Panc1 (cell line): ENCODE measurements at regions not wholly inside any gene's neighbourhood (a gene's known extent, or its start where the extent isn't known, plus 50 kb on each side); places are given as distances from the start of the nearest gene placed in this dataset.

ENCODE experiments used
- ATAC-seq: fragments of 200-7000 bp; cut with Tn5 transposase; 2 replicates; pipeline ENCODE4 v1.9.1; 2020; ENCODE audit warnings: mild to moderate bottlenecking, moderate library complexity
- BruUV-seq: library from RNA; stranded (reverse); fragments of 400-500 nt; replicated peaks from 2 replicates; lab custom pipeline; 2021; lab: Mats Ljungman, UMichigan
- CTCF ChIA-PET: fragments of 300-600 bp; sonication (Branson Sonifier 250); formaldehyde crosslinking; loops from one replicate; lab custom pipeline; 2022; ENCODE audit warnings: antibody characterized with exemption; lab: Charles Lee
- POLR2A ChIA-PET: fragments of 300-600 bp; sonication (Branson Sonifier 250); formaldehyde crosslinking; loops from one replicate; lab custom pipeline; 2022; ENCODE audit warnings: antibody characterized with exemption; lab: Charles Lee
- DNase-seq: peaks from one replicate; pipeline ENCODE4 v3.0.0-alpha.2; 2010; ENCODE audit warnings: low read depth, low spot score
- H3K27ac ChIP-seq: 2 replicates; pipeline ENCODE4 v1.5.1; 2011; ENCODE audit warnings: mild to moderate bottlenecking, low read length, inconsistent platforms
- H3K27me3 ChIP-seq: fragments of 200-500 bp; sonication (Bioruptor generic); 2 replicates; pipeline ENCODE4 v1.6.0; 2014; ENCODE audit warnings: low read length, inconsistent platforms; ENCODE audit not compliant: control insufficient read depth, insufficient read depth
- H3K36me3 ChIP-seq: fragments of 200-500 bp; sonication (Bioruptor generic); 2 replicates; pipeline ENCODE4 v1.5.1; 2014; ENCODE audit warnings: inconsistent platforms, mild to moderate bottlenecking, low read length, moderate library complexity; ENCODE audit not compliant: control insufficient read depth, insufficient read depth
- H3K4me1 ChIP-seq: 2 replicates; pipeline ENCODE4 v1.5.1; 2011; ENCODE audit warnings: inconsistent platforms, mild to moderate bottlenecking, low read length, moderate library complexity; ENCODE audit not compliant: control insufficient read depth, insufficient read depth
- H3K4me3 ChIP-seq, 2 experiments: 2 replicates each; pipeline ENCODE4 v1.5.1; 2011 to 2012; ENCODE audit warnings: low read depth in 2 of 2, low read length in 2 of 2, mild to moderate bottlenecking in 2 of 2, inconsistent platforms in 1 of 2, moderate library complexity in 1 of 2
- H3K9me3 ChIP-seq: fragments of 200-500 bp; sonication (Bioruptor generic); 2 replicates; pipeline ENCODE4 v1.5.1; 2014; ENCODE audit warnings: low read depth, mild to moderate bottlenecking, inconsistent platforms, low read length, moderate library complexity; ENCODE audit not compliant: control insufficient read depth, insufficient read depth
- POLR2AphosphoS5 ChIP-seq: IDR thresholded peaks from 2 replicates; pipeline ENCODE4 v1.6.1; 2012; ENCODE audit warnings: mild to moderate bottlenecking, low read depth, low read length, moderate library complexity
- SIN3A ChIP-seq: IDR thresholded peaks from 2 replicates; pipeline ENCODE4 v1.6.1; 2012; ENCODE audit warnings: low read depth, mild to moderate bottlenecking, low read length, moderate library complexity, borderline replicate concordance; ENCODE audit not compliant: insufficient read depth
- TCF7L2 ChIP-seq: IDR thresholded peaks from 2 replicates; pipeline ENCODE4 v1.6.1; 2011; ENCODE audit warnings: mild to moderate bottlenecking, low read depth, low read length, inconsistent platforms
- in situ Hi-C: cut with HindIII; loops from 2 replicates; pipeline ENCODE4 v1.10.0; 2016; ENCODE audit warnings: low sequenced_read_pairs, low pct_unique_long_range_greater_than_20kb
- intact Hi-C: fragments of 100-400 bp; cut with micrococcal nuclease; formaldehyde crosslinking; loops from one replicate; pipeline ENCODE4 v1.10.0; 2022; ENCODE audit not compliant: unreplicated experiment
- TF ChIP-seq, protein P1 (sequence below): fragments of 450-650 bp; IDR thresholded peaks from 2 replicates; pipeline ENCODE4 v1.5.1; 2017; ENCODE audit warnings: mild to moderate bottlenecking
- TF ChIP-seq, protein P2 (sequence below), 2 experiments: IDR thresholded peaks; 2 replicates each; pipeline ENCODE4 v1.6.1; 2011 to 2012; ENCODE audit warnings: low read depth in 2 of 2, control low read depth in 1 of 2, low read length in 1 of 2, mild to moderate bottlenecking in 1 of 2, moderate library complexity in 1 of 2; ENCODE audit not compliant: insufficient read depth in 1 of 2

DNA sequence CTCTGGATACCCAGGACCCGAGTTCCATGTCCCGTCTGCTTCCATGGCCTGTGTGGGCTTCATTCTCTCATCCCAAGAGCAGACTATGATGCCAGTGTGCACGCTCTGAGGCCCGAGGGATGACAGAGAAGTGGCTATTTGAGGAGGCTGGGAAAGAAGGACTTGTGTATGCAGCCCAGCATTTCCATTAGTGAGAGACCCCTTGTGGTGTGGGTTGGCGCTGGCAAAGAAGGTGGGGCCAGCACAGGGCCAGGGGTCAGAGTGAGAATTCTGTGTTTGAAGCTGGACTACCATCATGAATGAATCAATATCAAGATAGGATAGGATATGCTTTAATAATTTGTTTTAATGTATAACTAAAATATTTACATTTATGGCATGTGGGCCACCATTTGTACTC lies 200.8 kb downstream of the HIPK3 start:
- H3K36me3 ChIP-seq = no peaks in the 10 kb centered on the region
- intact Hi-C loops = no loop called here
- no peak for TF ChIP-seq SIN3A
- TF ChIP-seq POLR2AphosphoS5 = no peak
- TF ChIP-seq, protein P1, sequence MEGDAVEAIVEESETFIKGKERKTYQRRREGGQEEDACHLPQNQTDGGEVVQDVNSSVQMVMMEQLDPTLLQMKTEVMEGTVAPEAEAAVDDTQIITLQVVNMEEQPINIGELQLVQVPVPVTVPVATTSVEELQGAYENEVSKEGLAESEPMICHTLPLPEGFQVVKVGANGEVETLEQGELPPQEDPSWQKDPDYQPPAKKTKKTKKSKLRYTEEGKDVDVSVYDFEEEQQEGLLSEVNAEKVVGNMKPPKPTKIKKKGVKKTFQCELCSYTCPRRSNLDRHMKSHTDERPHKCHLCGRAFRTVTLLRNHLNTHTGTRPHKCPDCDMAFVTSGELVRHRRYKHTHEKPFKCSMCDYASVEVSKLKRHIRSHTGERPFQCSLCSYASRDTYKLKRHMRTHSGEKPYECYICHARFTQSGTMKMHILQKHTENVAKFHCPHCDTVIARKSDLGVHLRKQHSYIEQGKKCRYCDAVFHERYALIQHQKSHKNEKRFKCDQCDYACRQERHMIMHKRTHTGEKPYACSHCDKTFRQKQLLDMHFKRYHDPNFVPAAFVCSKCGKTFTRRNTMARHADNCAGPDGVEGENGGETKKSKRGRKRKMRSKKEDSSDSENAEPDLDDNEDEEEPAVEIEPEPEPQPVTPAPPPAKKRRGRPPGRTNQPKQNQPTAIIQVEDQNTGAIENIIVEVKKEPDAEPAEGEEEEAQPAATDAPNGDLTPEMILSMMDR = no peak
- no peak for TF ChIP-seq TCF7L2
- TF ChIP-seq, protein P2, sequence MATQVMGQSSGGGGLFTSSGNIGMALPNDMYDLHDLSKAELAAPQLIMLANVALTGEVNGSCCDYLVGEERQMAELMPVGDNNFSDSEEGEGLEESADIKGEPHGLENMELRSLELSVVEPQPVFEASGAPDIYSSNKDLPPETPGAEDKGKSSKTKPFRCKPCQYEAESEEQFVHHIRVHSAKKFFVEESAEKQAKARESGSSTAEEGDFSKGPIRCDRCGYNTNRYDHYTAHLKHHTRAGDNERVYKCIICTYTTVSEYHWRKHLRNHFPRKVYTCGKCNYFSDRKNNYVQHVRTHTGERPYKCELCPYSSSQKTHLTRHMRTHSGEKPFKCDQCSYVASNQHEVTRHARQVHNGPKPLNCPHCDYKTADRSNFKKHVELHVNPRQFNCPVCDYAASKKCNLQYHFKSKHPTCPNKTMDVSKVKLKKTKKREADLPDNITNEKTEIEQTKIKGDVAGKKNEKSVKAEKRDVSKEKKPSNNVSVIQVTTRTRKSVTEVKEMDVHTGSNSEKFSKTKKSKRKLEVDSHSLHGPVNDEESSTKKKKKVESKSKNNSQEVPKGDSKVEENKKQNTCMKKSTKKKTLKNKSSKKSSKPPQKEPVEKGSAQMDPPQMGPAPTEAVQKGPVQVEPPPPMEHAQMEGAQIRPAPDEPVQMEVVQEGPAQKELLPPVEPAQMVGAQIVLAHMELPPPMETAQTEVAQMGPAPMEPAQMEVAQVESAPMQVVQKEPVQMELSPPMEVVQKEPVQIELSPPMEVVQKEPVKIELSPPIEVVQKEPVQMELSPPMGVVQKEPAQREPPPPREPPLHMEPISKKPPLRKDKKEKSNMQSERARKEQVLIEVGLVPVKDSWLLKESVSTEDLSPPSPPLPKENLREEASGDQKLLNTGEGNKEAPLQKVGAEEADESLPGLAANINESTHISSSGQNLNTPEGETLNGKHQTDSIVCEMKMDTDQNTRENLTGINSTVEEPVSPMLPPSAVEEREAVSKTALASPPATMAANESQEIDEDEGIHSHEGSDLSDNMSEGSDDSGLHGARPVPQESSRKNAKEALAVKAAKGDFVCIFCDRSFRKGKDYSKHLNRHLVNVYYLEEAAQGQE (IDR thresholded peaks at IDR 0.05; ENCODE audit: insufficient read depth in 1 of 2, low read depth in 2 of 2, low read length in 1 of 2) = no peak
- in situ Hi-C loops = no loop called here
- ATAC-seq (no peak), DNase-seq (no peak)
- no peaks in the 10 kb centered on the region for H3K9me3 ChIP-seq
- H3K27ac ChIP-seq = no peak overlapping the region
- no peaks in the 10 kb centered on the region for H3K27me3 ChIP-seq
- H3K4me3 ChIP-seq = no peak overlapping the region
- BruUV-seq = no TSS peak
- peaks cover under 1% of the 10 kb centered on the region; the same call in 1 of the 2 replicates for H3K4me1 ChIP-seq
- POLR2A ChIA-PET = no interaction called here
- CTCF ChIA-PET = no interaction called here

DNA sequence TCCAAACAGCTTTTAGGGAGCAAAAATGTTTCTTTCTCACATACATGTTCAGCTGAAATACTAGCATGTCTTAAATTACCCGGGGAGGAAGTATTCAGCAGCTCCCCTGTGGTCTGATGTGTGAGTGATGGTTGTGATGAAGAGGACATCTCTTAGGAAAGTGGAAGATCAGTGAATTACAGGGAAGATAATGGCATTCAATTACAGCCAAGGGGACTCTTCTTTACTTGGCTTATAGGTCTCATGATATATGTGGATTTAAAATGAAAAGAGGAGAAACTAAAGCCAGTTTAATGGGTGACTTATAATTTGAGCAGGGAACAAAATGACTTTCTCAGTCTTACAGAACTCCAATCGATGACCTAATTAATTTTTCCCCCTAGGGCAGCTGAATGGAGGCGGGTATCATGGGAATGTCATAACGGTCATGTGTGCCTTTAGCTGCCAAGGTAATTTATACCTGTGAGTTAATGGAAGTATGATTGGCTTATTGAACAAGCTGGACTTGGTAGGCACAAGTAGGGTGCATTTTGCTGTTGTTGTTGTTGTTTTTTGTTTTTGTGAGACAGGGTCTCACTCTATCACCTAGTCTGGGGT lies 198.8 kb downstream of the HIPK3 start:
- ATAC-seq (no peak), DNase-seq (no peak)
- Histone ChIP-seq H3K27me3 (no peaks in the 10 kb centered on the region), H3K9me3 (no peaks in the 10 kb centered on the region), H3K27ac (no peak overlapping the region), H3K36me3 (no peaks in the 10 kb centered on the region), H3K4me1 (peaks cover 4% of the 10 kb centered on the region; the same call in 1 of the 2 replicates), H3K4me3 (no peak overlapping the region)
- ChIA-PET CTCF (no interaction called here), POLR2A (no interaction called here)
- BruUV-seq = no TSS peak
- in situ Hi-C loops = no loop called here
- intact Hi-C loops = no loop called here
- no peak for TF ChIP-seq TCF7L2
- TF ChIP-seq POLR2AphosphoS5 = no peak
- TF ChIP-seq, protein P1 = no peak
- TF ChIP-seq, protein P2 (IDR thresholded peaks at IDR 0.05; ENCODE audit: insufficient read depth in 1 of 2, low read depth in 2 of 2, low read length in 1 of 2) = no peak
- TF ChIP-seq SIN3A = no peak
